NCI-H2029 treated with DMSO at 0.1 percent for 48 hours (cell line): ENCODE measurements at regions not wholly inside any gene's neighbourhood (a gene's known extent, or its start where the extent isn't known, plus 50 kb on each side); places are given as distances from the start of the nearest gene placed in this dataset.

Experiments used
- DNase-seq: peaks from one replicate; lab custom pipeline; 2025; lab: John Stamatoyannopoulos, UW

- DNase-seq: no peak
Observed at GRCh38 chr7:36070230-36070629, 82.8 kb upstream of the EEPD1 start.

DNA sequence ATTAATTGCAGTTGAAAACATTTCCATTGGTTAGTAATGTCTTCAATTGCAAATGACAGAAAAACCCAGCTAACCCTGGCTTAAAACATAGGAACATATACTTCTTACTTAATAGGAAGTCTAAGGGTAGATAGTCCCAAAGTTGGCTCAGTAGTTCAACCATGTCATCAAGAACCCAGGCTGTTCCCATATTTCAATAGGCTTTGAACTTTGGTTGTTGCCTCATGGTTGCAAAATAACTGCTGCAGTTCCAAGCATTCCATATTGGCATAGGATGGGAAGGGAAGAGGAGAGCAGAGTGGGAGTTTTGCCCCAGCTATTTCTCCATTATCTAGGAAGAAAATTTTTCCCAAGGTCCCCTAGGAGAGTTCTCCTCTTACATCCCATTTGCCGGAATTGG lies 81.4 kb upstream of the EEPD1 start:
- no peak for DNase-seq

DNA sequence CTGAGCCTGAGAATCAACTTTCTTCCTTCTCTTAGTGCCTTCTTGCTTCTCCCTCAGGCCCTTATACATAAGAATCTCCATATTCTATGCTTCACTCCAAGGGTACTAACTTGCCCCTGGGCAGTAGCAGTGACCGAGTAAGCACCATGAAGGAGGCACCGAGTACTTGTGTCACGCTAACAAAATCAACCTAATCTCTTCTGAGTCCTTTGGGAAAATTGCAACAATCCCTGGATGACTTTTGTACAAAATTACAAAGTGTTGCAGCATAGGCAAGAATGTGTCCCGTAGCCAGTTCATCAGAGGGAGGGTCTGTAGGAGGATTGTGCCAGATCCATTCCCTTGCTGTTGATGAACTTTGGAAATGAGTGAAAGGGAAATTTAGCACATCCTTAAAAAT lies 80.4 kb upstream of the EEPD1 start:
- no peak for DNase-seq

DNA sequence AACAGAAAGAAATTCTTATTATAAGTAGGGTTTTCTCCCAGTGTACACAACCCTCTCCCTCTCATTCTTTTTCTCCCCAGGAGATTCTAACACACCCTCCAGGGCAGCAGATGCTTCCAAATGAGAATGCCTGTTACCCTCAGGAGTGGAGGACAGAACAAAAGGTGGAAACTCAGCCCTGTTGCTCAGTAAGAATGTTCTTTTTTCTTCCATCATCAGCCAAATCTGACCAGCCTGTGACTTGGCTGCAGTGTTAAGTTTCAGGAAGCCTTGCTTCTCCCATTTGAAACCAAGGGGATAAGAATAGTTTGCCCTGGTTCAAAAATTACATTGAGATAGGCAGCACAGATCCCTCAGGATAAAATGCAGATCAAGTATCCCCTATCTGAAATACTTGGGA lies 77.5 kb upstream of the EEPD1 start:
- no peak for DNase-seq

- DNase-seq: no peak
Observed at GRCh38 chr7:36076074-36076473, 77.0 kb upstream of the EEPD1 start.

- no peak for DNase-seq
Observed at GRCh38 chr7:36078816-36079360, 74.2 kb upstream of the EEPD1 start.

GRCh38 chr7:36079446-36080025 lies 73.5 kb upstream of the EEPD1 start:
- DNase-seq: no peak

DNA sequence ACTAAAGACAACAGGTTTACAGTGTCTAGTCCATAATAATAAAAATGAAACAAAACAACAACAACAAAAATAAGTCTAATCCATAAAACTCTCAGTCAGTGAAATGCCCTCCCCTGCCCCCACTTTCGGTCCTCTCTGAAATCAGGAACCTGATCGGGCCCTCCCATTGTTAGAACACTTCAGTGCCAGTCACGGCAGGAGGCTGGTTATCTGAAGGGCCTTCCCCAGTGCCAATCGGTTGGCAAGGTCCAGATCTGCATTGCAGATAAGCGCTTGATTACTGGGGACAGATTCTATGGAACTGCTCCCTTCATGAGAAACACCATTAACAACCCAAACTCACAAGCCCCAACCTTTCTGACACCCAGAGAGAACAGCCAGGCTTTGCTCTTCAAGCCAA lies 72.2 kb upstream of the EEPD1 start:
- no peak for DNase-seq

GRCh38 chr7:36082216-36082615 lies 70.8 kb upstream of the EEPD1 start:
- no peak for DNase-seq

DNA sequence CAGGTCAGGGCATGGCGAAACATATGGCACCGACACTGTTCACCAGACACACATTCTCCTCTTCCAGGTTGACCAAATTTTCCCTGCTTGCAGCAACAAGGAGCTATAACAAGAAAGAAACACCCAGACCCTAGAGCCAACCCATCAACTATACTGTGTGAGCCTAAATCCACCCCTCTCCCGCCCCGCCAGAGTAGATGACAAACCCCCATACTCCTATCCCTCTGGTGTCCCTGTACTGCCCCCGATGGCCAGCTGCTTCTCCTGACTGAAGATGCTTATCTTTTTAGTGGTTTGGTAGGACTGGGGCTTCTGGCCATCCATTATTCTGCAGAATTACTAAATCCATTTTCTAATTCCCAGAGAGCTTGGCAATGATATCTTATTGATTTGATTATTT lies 70.1 kb upstream of the EEPD1 start:
- DNase-seq: no peak

DNA sequence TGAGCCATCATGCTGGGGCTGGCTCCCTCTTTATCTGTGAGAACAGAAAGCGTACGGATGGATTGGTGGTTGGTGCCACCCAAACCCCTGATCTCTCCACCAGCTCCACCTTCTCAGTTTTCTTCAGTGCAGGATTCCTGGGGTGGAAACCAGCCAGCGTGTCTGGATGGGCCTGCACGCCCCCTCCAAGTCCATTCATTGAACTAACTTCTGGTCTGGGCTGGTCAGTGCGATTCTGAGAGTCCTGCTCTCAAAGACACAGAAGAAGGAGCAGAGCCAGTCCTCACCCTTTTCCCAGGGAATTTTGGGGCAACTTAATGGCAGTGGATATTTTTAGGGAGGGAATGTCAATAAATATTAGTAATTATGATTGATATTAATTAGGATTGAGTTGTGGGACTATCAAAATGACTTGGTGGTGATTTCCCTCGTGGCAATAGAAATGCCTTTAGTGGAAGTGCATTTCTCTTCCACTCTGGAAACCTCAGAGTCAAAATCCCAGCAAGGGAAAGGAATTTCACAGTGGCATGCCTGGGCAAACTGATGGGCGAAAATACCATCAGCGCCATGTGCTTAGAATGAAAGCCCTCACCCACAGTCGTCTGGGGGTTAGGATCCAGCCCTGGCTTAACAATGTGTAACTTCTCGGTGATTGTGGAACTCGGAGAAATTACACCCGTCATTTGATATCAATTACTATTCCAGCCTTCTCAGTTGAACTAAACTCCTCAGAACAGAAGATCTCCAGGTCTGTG lies 69.3 kb upstream of the EEPD1 start:
- no peak for DNase-seq

DNA sequence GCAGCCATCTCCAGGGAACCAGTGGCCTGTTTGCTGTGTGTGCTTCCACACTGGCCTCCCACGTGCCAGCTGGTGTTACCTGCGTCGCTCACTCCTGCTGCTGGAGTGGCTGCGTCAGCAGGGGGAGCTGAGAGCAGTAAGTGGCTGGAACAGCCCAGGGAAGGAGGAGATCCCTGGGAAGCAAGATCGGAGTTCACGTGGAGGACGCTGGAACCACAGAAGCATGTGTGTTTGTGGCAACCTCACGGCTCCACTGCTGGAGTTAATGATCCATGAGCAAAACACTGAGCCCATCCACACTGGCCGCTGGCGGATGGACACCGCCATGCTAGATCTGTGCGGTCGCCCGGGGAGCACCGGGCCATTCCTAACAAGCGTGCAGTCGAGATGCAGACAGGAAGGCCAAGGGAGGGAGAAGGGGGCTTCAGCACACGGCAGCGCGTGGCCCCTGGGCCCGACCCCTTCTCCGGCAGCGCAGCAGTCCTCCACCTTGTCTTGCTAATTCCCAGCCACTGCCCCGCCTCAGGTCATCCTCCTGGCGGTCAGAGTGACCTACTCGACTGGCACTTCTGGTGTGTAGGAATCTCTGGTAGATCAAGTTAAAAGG lies 68.5 kb upstream of the EEPD1 start:
- DNase-seq: no peak

- DNase-seq: no peak
Observed at GRCh38 chr7:36085096-36085495, 68.0 kb upstream of the EEPD1 start.

GRCh38 chr7:36086571-36086970 lies 66.5 kb upstream of the EEPD1 start:
- no peak for DNase-seq

DNA sequence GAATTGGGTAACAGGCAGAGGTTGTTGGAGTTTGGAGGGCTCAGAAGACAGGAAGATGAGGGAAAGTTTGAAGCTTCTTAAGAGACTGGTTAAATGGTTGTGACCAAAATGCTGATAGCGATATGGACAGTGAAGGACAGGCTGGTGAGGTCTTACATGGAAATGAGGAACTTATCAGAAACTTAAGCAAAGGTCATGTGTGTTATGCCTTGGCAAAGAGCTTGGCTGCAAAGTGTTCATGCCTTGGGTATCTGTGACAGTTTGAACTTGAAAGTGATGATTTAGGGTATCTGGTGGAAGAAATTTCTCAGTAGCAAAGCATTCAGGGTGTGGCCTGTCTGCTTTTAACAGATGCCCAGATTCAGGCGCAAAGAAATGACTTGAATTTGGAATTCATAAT lies 64.5 kb upstream of the EEPD1 start:
- DNase-seq: no peak

DNA sequence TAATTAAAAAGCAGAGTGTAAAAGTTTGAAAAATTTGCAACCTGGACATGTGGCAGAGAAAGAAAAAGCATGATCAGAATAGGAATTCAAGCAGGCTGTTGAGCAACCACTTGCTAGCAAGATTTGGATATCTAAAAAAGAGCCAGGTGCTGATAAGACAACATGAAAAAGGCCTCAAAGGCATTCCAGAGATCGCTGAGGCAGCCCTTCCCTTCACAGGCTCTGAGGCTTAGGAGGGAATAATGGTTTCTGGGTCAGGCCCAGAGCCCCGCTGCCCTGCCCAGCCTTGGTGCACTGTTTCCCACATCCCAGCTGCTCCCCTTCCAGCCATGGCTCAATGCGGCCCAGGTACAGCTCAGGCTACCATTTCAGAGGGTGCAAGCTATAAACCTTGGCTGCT lies 64.1 kb upstream of the EEPD1 start:
- no peak for DNase-seq

- DNase-seq: no peak
Observed at GRCh38 chr7:36090976-36091873, 61.8 kb upstream of the EEPD1 start.

GRCh38 chr7:36091874-36092176 lies 61.2 kb upstream of the EEPD1 start:
- DNase-seq: no peak

GRCh38 chr7:36092221-36092771 lies 60.8 kb upstream of the EEPD1 start:
- DNase-seq: no peak

GRCh38 chr7:36096460-36097095 lies 56.5 kb upstream of the EEPD1 start:
- no peak for DNase-seq

DNA sequence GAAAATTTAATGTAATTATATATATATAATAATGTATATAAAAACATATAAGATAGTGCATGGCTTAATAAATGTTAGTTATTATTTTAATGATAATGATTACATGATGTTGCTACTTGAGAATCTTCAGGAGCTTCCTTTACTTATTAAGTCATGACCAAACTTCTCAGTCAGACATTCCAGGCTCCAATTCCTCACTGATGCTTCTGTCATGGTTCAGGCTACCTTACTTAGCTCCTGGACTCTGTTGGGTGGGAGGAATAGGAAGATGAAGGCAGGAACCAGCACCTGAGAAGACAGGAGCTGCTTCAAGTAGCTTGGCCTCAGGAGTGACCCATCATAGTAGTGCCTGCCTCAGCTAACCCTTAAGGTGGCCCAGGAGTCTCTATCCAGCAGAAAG lies 55.0 kb upstream of the EEPD1 start:
- DNase-seq: no peak

DNA sequence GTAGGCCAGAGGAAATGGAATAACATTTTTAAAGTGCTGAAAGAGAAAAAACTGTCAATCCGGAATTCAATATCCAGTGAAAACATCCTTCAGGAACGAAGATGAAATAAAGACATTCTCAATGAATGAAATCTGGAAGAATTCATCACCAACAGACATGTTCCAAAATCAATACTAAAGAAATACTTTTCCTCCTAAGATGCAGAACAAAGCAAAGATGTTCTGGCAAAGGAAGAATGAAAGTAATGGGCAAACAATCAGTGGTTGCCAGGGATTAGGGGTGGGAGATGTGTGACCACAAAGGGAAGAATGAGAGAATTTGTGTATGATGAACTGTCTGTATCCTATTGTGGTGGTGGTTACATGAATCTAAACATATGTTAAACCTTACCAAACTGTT lies 52.8 kb upstream of the EEPD1 start:
- DNase-seq: no peak
